Keratinocyte (primary cell): ENCODE measurements at regions not wholly inside any gene's neighbourhood (a gene's known extent, or its start where the extent isn't known, plus 50 kb on each side); places are given as distances from the start of the nearest gene placed in this dataset.

Experiments
- DNase-seq: peaks from one replicate; pipeline ENCODE4 v3.0.0-alpha.2; 2011; ENCODE audit warnings: low read depth, missing footprints, low spot score
- FAIRE-seq: peaks from 2 replicates; lab custom pipeline; 2011; peaks lifted over from hg19 to GRCh38; lab: Jason Lieb, UNC
- H2AFZ ChIP-seq: 2 replicates; pipeline ENCODE4 v1.6.0; 2012; ENCODE audit warnings: low read length, control low read depth, inconsistent platforms; ENCODE audit not compliant: control insufficient read depth
- H3K27ac ChIP-seq: 2 replicates; pipeline ENCODE4 v1.5.1; 2011; ENCODE audit warnings: low read length; ENCODE audit not compliant: control insufficient read depth, insufficient read depth
- H3K27me3 ChIP-seq: 3 replicates; pipeline ENCODE4 v1.6.0; 2011; ENCODE audit warnings: low read length; ENCODE audit not compliant: control insufficient read depth, insufficient read depth; ENCODE audit errors: extremely low read depth
- H3K36me3 ChIP-seq, 2 experiments: 2 replicates in 1 of 2; 3 replicates in 1 of 2; pipeline ENCODE4 v1.5.1; 2011; ENCODE audit warnings: low read length in 2 of 2, mild to moderate bottlenecking in 1 of 2; ENCODE audit not compliant: control insufficient read depth in 2 of 2, insufficient read depth in 2 of 2; ENCODE audit errors: extremely low read depth in 1 of 2
- H3K4me1 ChIP-seq: 3 replicates; pipeline ENCODE4 v1.5.1; 2011; ENCODE audit warnings: low read length; ENCODE audit not compliant: control insufficient read depth, insufficient read depth; ENCODE audit errors: extremely low read depth
- H3K4me2 ChIP-seq: 3 replicates; pipeline ENCODE4 v1.6.0; 2011; ENCODE audit warnings: low read depth, low read length; ENCODE audit not compliant: control insufficient read depth, insufficient read depth; ENCODE audit errors: extremely low read depth
- H3K4me3 ChIP-seq, 3 experiments: fragments of 200-600 bp in 1 of 3; sonication (generic) in 1 of 3; 2 replicates in 2 of 3; 3 replicates in 1 of 3; pipeline ENCODE4 v1.5.1; 2011 to 2016; ENCODE audit warnings: low read length in 3 of 3, mild to moderate bottlenecking in 3 of 3, control low read depth in 2 of 3, inconsistent platforms in 1 of 3, low read depth in 1 of 3, mixed read lengths in 1 of 3, mixed run types in 1 of 3, moderate library complexity in 1 of 3; ENCODE audit not compliant: control insufficient read depth in 2 of 3, insufficient read depth in 2 of 3; ENCODE audit errors: extremely low read depth in 1 of 3
- H3K79me2 ChIP-seq: 2 replicates; pipeline ENCODE4 v1.6.0; 2012; ENCODE audit warnings: low read length; ENCODE audit not compliant: control insufficient read depth, insufficient read depth
- H3K9ac ChIP-seq: 3 replicates; pipeline ENCODE4 v1.6.0; 2011; ENCODE audit warnings: low read length; ENCODE audit not compliant: control insufficient read depth, insufficient read depth; ENCODE audit errors: extremely low read depth
- H3K9me1 ChIP-seq: 3 replicates; pipeline ENCODE4 v1.6.0; 2011; ENCODE audit warnings: low read length; ENCODE audit not compliant: control insufficient read depth, insufficient read depth; ENCODE audit errors: extremely low read depth
- H3K9me3 ChIP-seq: 2 replicates; pipeline ENCODE4 v1.5.1; 2012; ENCODE audit warnings: low read depth, low read length; ENCODE audit not compliant: control insufficient read depth
- H4K20me1 ChIP-seq: 3 replicates; pipeline ENCODE4 v1.6.0; 2011; ENCODE audit warnings: low read length; ENCODE audit not compliant: control insufficient read depth, insufficient read depth; ENCODE audit errors: extremely low read depth
- EZH2 ChIP-seq: IDR thresholded peaks from one replicate; pipeline ENCODE4 v1.6.1; 2012; ENCODE audit warnings: inconsistent platforms, mild to moderate bottlenecking, low read length, moderate library complexity
- dilution Hi-C: fragments of 300-500 bp; cut with MboI; formaldehyde crosslinking; loops from one replicate; pipeline ENCODE4 v1.7.0; 2020; ENCODE audit warnings: low sequenced_read_pairs; ENCODE audit not compliant: extremely low pct_ligation_motif_present
- TF ChIP-seq, protein P1 (sequence below), 3 experiments: IDR thresholded peaks in 1 of 3; conservative IDR thresholded peaks in 1 of 3; optimal IDR thresholded peaks in 1 of 3; 2 replicates in 2 of 3; 3 replicates in 1 of 3; pipeline versions ENCODE3 to v1.5.1; 2011; ENCODE audit warnings: low read length in 3 of 3, mild to moderate bottlenecking in 3 of 3, moderate library complexity in 2 of 3, control low read depth in 1 of 3, inconsistent platforms in 1 of 3; ENCODE audit not compliant: insufficient read depth in 2 of 3; ENCODE audit errors: extremely low read depth in 1 of 3

DNA sequence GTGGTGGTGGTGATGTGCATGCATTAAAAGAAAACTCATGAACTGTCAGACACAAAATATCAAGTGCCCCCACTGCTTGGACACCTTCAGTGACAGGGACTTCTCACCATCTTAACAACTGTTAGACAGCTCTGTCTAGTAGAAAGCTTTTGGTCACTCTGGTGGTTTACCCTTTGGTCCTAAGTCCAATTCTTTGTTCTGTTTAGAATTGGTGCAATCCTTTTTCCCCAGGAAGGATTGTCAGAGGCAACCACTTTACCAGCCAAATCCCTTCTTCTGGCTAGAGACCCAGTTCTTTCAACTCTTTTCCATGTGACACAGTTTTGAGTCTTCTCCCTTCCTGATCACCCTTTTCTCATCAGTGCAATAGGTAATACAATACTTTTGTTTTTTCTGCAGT lies 140.2 kb downstream of the SEC61B start:
- Histone ChIP-seq H3K4me2 (no peak overlapping the region), H3K79me2 (no peaks in the 10 kb centered on the region), H3K27ac (no peak overlapping the region), H2AFZ (no peak overlapping the region), H3K9me3 (no peaks in the 10 kb centered on the region), H3K27me3 (peaks cover 7% of the 10 kb centered on the region), H3K4me1 (no peaks in the 10 kb centered on the region), H3K36me3 (no peaks in the 10 kb centered on the region), H3K9ac (no peak overlapping the region), H3K9me1 (no peaks in the 10 kb centered on the region), H4K20me1 (no peaks in the 10 kb centered on the region), H3K4me3 (no peak overlapping the region)
- no peak for DNase-seq
- no peak for FAIRE-seq
- dilution Hi-C loops = no loop called here
- no peak for TF ChIP-seq EZH2
- TF ChIP-seq, protein P1, sequence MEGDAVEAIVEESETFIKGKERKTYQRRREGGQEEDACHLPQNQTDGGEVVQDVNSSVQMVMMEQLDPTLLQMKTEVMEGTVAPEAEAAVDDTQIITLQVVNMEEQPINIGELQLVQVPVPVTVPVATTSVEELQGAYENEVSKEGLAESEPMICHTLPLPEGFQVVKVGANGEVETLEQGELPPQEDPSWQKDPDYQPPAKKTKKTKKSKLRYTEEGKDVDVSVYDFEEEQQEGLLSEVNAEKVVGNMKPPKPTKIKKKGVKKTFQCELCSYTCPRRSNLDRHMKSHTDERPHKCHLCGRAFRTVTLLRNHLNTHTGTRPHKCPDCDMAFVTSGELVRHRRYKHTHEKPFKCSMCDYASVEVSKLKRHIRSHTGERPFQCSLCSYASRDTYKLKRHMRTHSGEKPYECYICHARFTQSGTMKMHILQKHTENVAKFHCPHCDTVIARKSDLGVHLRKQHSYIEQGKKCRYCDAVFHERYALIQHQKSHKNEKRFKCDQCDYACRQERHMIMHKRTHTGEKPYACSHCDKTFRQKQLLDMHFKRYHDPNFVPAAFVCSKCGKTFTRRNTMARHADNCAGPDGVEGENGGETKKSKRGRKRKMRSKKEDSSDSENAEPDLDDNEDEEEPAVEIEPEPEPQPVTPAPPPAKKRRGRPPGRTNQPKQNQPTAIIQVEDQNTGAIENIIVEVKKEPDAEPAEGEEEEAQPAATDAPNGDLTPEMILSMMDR (optimal IDR thresholded peaks at IDR 0.05 in 1 of 3, IDR thresholded peaks at IDR 0.05 in 1 of 3, conservative IDR thresholded peaks at IDR 0.05 in 1 of 3; ENCODE audit: extremely low read depth in 1 of 3, insufficient read depth in 2 of 3, low read length in 3 of 3) = no peak

DNA sequence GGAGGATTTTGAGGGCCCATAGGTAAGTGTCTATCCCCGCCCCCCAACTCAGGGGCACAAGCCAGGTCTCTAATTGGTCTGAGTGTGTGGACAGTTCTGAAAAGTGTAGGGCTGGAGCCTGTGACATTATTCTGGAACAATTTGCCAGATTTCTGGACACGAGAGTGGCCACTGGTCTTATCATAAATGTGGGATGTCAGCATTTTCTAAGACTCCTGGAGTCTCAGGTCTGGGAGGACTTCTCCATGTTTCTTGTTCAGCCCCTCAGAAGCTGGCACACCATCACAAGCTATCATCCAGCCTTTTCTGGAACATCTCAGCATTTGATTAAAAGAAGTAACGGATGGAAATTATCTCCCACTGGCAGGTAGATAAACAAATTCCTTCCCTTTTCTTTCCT lies 141.4 kb downstream of the SEC61B start:
- Histone ChIP-seq H3K4me3 (no peak overlapping the region), H4K20me1 (no peaks in the 10 kb centered on the region), H3K27me3 (peaks cover 13% of the 10 kb centered on the region), H3K9me1 (no peaks in the 10 kb centered on the region), H3K79me2 (no peaks in the 10 kb centered on the region), H3K27ac (no peak overlapping the region), H3K9me3 (no peaks in the 10 kb centered on the region), H3K4me1 (peaks cover 3% of the 10 kb centered on the region), H3K36me3 (no peaks in the 10 kb centered on the region), H2AFZ (no peak overlapping the region), H3K9ac (no peak overlapping the region), H3K4me2 (no peak overlapping the region)
- dilution Hi-C loops = no loop called here
- no peak for DNase-seq
- no peak for FAIRE-seq
- TF ChIP-seq, protein P1 (optimal IDR thresholded peaks at IDR 0.05 in 1 of 3, IDR thresholded peaks at IDR 0.05 in 1 of 3, conservative IDR thresholded peaks at IDR 0.05 in 1 of 3; ENCODE audit: extremely low read depth in 1 of 3, insufficient read depth in 2 of 3, low read length in 3 of 3) = no peak
- TF ChIP-seq EZH2 = no peak
